Body of pancreas (tissue), 4 donors: ENCODE measurements at regions not wholly inside any gene's neighbourhood (a gene's known extent, or its start where the extent isn't known, plus 50 kb on each side); places are given as distances from the start of the nearest gene placed in this dataset.

ENCODE experiments used
- CTCF ChIP-seq, 7 experiments: fragments of 450-650 bp in 4 of 7; fragments of 200-600 bp in 3 of 7; sonication (generic) in 3 of 7; IDR thresholded peaks; one replicate each; pipeline ENCODE4 v1.5.1; 2016 to 2019; ENCODE audit warnings: antibody characterized with exemption in 7 of 7
- POLR2A ChIP-seq, 3 donors: fragments of 450-650 bp; IDR thresholded peaks; one replicate each; pipeline ENCODE4 v1.6.1; 2016; ENCODE audit warnings: antibody characterized with exemption in 3 of 3, mild to moderate bottlenecking in 2 of 3

GRCh38 chr19:5219551-5220304 is 120.9 kb downstream of the PTPRS start:
- no peak for TF ChIP-seq CTCF (IDR thresholded peaks at IDR 0.05)
- no peak for TF ChIP-seq POLR2A (IDR thresholded peaks at IDR 0.05)
